HepG2 (cell line): ENCODE measurements at regions not wholly inside any gene's neighbourhood (a gene's known extent, or its start where the extent isn't known, plus 50 kb on each side); places are given as distances from the start of the nearest gene placed in this dataset.

Source experiments
- ATAC-seq: fragments of 200-7000 bp; cut with Tn5 transposase; 3 replicates; pipeline ENCODE4 v1.9.1; 2020; ENCODE audit warnings: mild to moderate bottlenecking, moderate library complexity
- BruUV-seq: library from RNA; stranded (reverse); fragments of 400-500 nt; replicated peaks from 2 replicates; lab custom pipeline; 2021; lab: Mats Ljungman, UMichigan
- CTCF ChIA-PET: fragments of 300-600 bp; formaldehyde crosslinking; extraction: SDS; loops from one replicate; lab custom pipeline; 2021; ENCODE audit warnings: low total read pairs, inconsistent platforms, low intra/inter-chr PET ratio; lab: Yijun Ruan, JAX
- POLR2A ChIA-PET: fragments of 350-600 bp; sonication (Branson Sonifier 250); formaldehyde crosslinking; loops from one replicate; lab custom pipeline; 2020; ENCODE audit warnings: antibody characterized with exemption, inconsistent platforms; lab: Yijun Ruan, JAX
- DNase-seq: peaks from one replicate; pipeline ENCODE4 v3.0.0-alpha.2; 2015; ENCODE audit warnings: low spot score
- FAIRE-seq: peaks from 3 replicates; lab custom pipeline; 2011; peaks lifted over from hg19 to GRCh38; lab: Jason Lieb, UNC
- H2AFZ ChIP-seq: one replicate; pipeline ENCODE4 v1.6.1; 2011; ENCODE audit warnings: low read length, inconsistent platforms
- H3K27ac ChIP-seq: fragments of 300-600 bp; 3 replicates; pipeline ENCODE4 v1.8.0; 2011; ENCODE audit warnings: mixed run types, mild to moderate bottlenecking, mixed read lengths, low read length, inconsistent platforms; ENCODE audit not compliant: insufficient read depth; ENCODE audit errors: extremely low read length
- H3K27me3 ChIP-seq, 2 experiments: fragments of 200-600 bp in 1 of 2; 2 replicates in 1 of 2; 3 replicates in 1 of 2; pipeline versions ENCODE4 v1.6.0 to v1.8.0; 2011; ENCODE audit warnings: low read length in 2 of 2, mild to moderate bottlenecking in 2 of 2, moderate library complexity in 2 of 2, inconsistent platforms in 1 of 2; ENCODE audit not compliant: insufficient read depth in 2 of 2, control insufficient read depth in 1 of 2
- H3K36me3 ChIP-seq, 2 experiments: fragments of 200-600 bp in 1 of 2; replicated peaks in 1 of 2; 2 replicates in 1 of 2; 3 replicates in 1 of 2; pipeline versions ENCODE4 v1.5.1 to v1.8.0; 2011; ENCODE audit warnings: low read length in 2 of 2, inconsistent platforms in 1 of 2; ENCODE audit not compliant: insufficient read depth in 2 of 2, control insufficient read depth in 1 of 2
- H3K4me1 ChIP-seq: 2 replicates; pipeline ENCODE4 v1.5.1; 2012; ENCODE audit warnings: low read length, inconsistent platforms; ENCODE audit not compliant: insufficient read depth
- H3K4me2 ChIP-seq: 2 replicates; pipeline ENCODE4 v1.6.0; 2011; ENCODE audit warnings: low read depth, low read length, inconsistent platforms
- H3K4me3 ChIP-seq, 3 experiments: fragments of 200-600 bp in 1 of 3; sonication (generic), shearing (Covaris generic) in 1 of 3; replicated peaks in 1 of 3; 2 replicates each; pipeline ENCODE4 v1.5.1; 2011 to 2016; ENCODE audit warnings: low read length in 3 of 3, inconsistent platforms in 2 of 3, low read depth in 2 of 3, mild to moderate bottlenecking in 2 of 3, control low read depth in 1 of 3, mixed read lengths in 1 of 3; ENCODE audit not compliant: insufficient read depth in 1 of 3
- H3K79me2 ChIP-seq: one replicate; pipeline ENCODE4 v1.6.1; 2011; ENCODE audit warnings: low read length, inconsistent platforms; ENCODE audit not compliant: insufficient read depth
- H3K9ac ChIP-seq: 2 replicates; pipeline ENCODE4 v1.6.0; 2011; ENCODE audit warnings: mild to moderate bottlenecking, low read depth, low read length, inconsistent platforms; ENCODE audit not compliant: insufficient read depth
- H3K9me3 ChIP-seq: 2 replicates; pipeline ENCODE4 v1.5.1; 2012; ENCODE audit warnings: mild to moderate bottlenecking, low read length
- H4K20me1 ChIP-seq: 2 replicates; pipeline ENCODE4 v1.6.0; 2011; ENCODE audit warnings: inconsistent platforms, mild to moderate bottlenecking, low read length, moderate library complexity; ENCODE audit not compliant: insufficient read depth
- EZH2 ChIP-seq: conservative IDR thresholded peaks from 2 replicates; pipeline ENCODE4 v1.6.1; 2012; ENCODE audit warnings: mild to moderate bottlenecking, low read depth, low read length, moderate library complexity
- RELA ChIP-seq: sonication (generic); formaldehyde crosslinking; IDR thresholded peaks from 2 replicates; pipeline ENCODE4 v1.4.0; 2020; ENCODE audit warnings: missing genetic modification reagents
- TFDP2 ChIP-seq: sonication (generic); formaldehyde crosslinking; IDR thresholded peaks from 2 replicates; pipeline ENCODE4 v1.4.0; 2020; ENCODE audit warnings: missing genetic modification reagents
- YEATS4 ChIP-seq: sonication (generic); formaldehyde crosslinking; IDR thresholded peaks from 2 replicates; pipeline ENCODE4 v1.4.0; 2020; ENCODE audit warnings: missing genetic modification reagents, borderline replicate concordance
- ZNF260 ChIP-seq: sonication (generic); formaldehyde crosslinking; IDR thresholded peaks from 2 replicates; pipeline ENCODE4 v1.4.0; 2020; ENCODE audit warnings: missing genetic modification reagents, low read depth, mild to moderate bottlenecking, borderline replicate concordance
- ZNF552 ChIP-seq: sonication (generic); formaldehyde crosslinking; IDR thresholded peaks from 2 replicates; pipeline ENCODE4 v1.9.0; 2022; ENCODE audit warnings: missing genetic modification reagents, mild to moderate bottlenecking, borderline replicate concordance
- WGBS: methylation state at CpG from one replicate; pipeline ENCODE4 v1.1.6; 2017; ENCODE audit warnings: low lambda C conversion rate; 5-methylcytosine and 5-hydroxymethylcytosine counted together
- in situ Hi-C: cut with HindIII; loops from 2 replicates; pipeline ENCODE4 v1.10.0; 2017; ENCODE audit warnings: low pct_unique_long_range_greater_than_20kb; ENCODE audit not compliant: extremely low pct_ligation_motif_present
- intact Hi-C: fragments of 100-400 bp; cut with micrococcal nuclease; formaldehyde crosslinking; loops from one replicate; pipeline ENCODE4 v1.10.0; 2022; ENCODE audit not compliant: unreplicated experiment
- TF ChIP-seq, protein P1 (sequence below): sonication (generic); formaldehyde crosslinking; conservative IDR thresholded peaks from 2 replicates; pipeline ENCODE4 v1.8.1; 2023; ENCODE audit warnings: missing genetic modification reagents
- TF ChIP-seq, protein P2 (sequence below): sonication (generic); formaldehyde crosslinking; IDR thresholded peaks from 2 replicates; pipeline ENCODE4 v1.4.0; 2020; ENCODE audit warnings: missing genetic modification reagents
- TF ChIP-seq, protein P3 (sequence below): sonication (generic); formaldehyde crosslinking; IDR thresholded peaks from 2 replicates; pipeline ENCODE4 v1.5.1; 2020; ENCODE audit warnings: missing genetic modification reagents, mild to moderate bottlenecking, borderline replicate concordance

- TF ChIP-seq TFDP2 (CRISPR knock-in tag), result no peak
Observed at GRCh38 chr4:14700544-14700943, 301.7 kb upstream of the CPEB2 start (continued).

- no peaks in the 10 kb centered on the region for H3K27me3 ChIP-seq
- FAIRE-seq (no peak), ATAC-seq (no peak), DNase-seq (no peak)
- ChIA-PET CTCF (no interaction called here), POLR2A (no interaction called here)
- TF ChIP-seq, protein P1, sequence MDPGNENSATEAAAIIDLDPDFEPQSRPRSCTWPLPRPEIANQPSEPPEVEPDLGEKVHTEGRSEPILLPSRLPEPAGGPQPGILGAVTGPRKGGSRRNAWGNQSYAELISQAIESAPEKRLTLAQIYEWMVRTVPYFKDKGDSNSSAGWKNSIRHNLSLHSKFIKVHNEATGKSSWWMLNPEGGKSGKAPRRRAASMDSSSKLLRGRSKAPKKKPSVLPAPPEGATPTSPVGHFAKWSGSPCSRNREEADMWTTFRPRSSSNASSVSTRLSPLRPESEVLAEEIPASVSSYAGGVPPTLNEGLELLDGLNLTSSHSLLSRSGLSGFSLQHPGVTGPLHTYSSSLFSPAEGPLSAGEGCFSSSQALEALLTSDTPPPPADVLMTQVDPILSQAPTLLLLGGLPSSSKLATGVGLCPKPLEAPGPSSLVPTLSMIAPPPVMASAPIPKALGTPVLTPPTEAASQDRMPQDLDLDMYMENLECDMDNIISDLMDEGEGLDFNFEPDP, result no peak
- H4K20me1 ChIP-seq, result no peaks in the 10 kb centered on the region
- no peaks in the 10 kb centered on the region for H3K36me3 ChIP-seq
- WGBS, result 0% methylated on average over 2 of the region's 2 CpGs
- no peak overlapping the region for H3K4me3 ChIP-seq
- no peak overlapping the region for H3K4me2 ChIP-seq
- H3K79me2 ChIP-seq, result no peaks in the 10 kb centered on the region
- intact Hi-C loops (no loop called here), in situ Hi-C loops (no loop called here)
- H3K27ac ChIP-seq, result no peak overlapping the region
- no peaks in the 10 kb centered on the region for H3K4me1 ChIP-seq
- H3K9me3 ChIP-seq, result peaks cover 37% of the 10 kb centered on the region
- H3K9ac ChIP-seq, result no peak overlapping the region
- no TSS peak for BruUV-seq
- H2AFZ ChIP-seq, result no peak overlapping the region
Observed at GRCh38 chr4:14701389-14701788, 300.9 kb upstream of the CPEB2 start.

GRCh38 chr4:14701896-14702295 is 300.4 kb upstream of the CPEB2 start:
- Histone ChIP-seq H3K27ac (no peak overlapping the region), H3K9me3 (peaks cover 37% of the 10 kb centered on the region), H3K4me1 (no peaks in the 10 kb centered on the region), H3K79me2 (no peaks in the 10 kb centered on the region), H3K9ac (no peak overlapping the region), H3K4me3 (no peak overlapping the region), H3K36me3 (no peaks in the 10 kb centered on the region), H3K27me3 (no peaks in the 10 kb centered on the region; a peak in 1 of 5 replicates), H4K20me1 (no peaks in the 10 kb centered on the region), H3K4me2 (no peak overlapping the region), H2AFZ (no peak overlapping the region)
- CTCF ChIA-PET, result no interaction called here
- in situ Hi-C loops, result no loop called here
- intact Hi-C loops, result no loop called here
- FAIRE-seq, result no peak
- no peak for DNase-seq
- BruUV-seq, result no TSS peak
- POLR2A ChIA-PET, result no interaction called here
- no peak for ATAC-seq
- WGBS, result no CpG with 5 or more reads among the region's 1 CpG
- TF ChIP-seq ZNF552 (CRISPR knock-in tag) (no peak), ZNF260 (CRISPR knock-in tag) (no peak), RELA (CRISPR knock-in tag) (no peak), YEATS4 (CRISPR knock-in tag) (no peak), EZH2 (no peak)
- TF ChIP-seq, protein P2, sequence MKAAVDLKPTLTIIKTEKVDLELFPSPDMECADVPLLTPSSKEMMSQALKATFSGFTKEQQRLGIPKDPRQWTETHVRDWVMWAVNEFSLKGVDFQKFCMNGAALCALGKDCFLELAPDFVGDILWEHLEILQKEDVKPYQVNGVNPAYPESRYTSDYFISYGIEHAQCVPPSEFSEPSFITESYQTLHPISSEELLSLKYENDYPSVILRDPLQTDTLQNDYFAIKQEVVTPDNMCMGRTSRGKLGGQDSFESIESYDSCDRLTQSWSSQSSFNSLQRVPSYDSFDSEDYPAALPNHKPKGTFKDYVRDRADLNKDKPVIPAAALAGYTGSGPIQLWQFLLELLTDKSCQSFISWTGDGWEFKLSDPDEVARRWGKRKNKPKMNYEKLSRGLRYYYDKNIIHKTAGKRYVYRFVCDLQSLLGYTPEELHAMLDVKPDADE (CRISPR knock-in tag), result no peak
- TF ChIP-seq, protein P3, sequence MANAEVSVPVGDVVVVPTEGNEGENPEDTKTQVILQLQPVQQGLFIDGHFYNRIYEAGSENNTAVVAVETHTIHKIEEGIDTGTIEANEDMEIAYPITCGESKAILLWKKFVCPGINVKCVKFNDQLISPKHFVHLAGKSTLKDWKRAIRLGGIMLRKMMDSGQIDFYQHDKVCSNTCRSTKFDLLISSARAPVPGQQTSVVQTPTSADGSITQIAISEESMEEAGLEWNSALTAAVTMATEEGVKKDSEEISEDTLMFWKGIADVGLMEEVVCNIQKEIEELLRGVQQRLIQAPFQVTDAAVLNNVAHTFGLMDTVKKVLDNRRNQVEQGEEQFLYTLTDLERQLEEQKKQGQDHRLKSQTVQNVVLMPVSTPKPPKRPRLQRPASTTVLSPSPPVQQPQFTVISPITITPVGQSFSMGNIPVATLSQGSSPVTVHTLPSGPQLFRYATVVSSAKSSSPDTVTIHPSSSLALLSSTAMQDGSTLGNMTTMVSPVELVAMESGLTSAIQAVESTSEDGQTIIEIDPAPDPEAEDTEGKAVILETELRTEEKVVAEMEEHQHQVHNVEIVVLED (CRISPR knock-in tag), result no peak
